ENCODE measurements at regions not wholly inside any gene's neighbourhood (a gene's known extent, or its start where the extent isn't known, plus 50 kb on each side); places are given as distances from the start of the nearest gene placed in this dataset.

GRCh38 chrX:56368962-56369361, 136.8 kb downstream of the KLF8 start:
- TF ChIP-seq CTCF (optimal IDR thresholded peaks at IDR 0.05 in 1 of 3, IDR thresholded peaks at IDR 0.05 in 1 of 3, conservative IDR thresholded peaks at IDR 0.05 in 1 of 3; ENCODE audit: extremely low read depth in 1 of 3, insufficient read depth in 2 of 3, low read length in 3 of 3) (no peak), EZH2 (IDR thresholded peaks at IDR 0.05; ENCODE audit: low read length) (no peak)

Measured in keratinocyte (primary cell).